B cell (primary cell): ENCODE measurements at regions not wholly inside any gene's neighbourhood (a gene's known extent, or its start where the extent isn't known, plus 50 kb on each side); places are given as distances from the start of the nearest gene placed in this dataset.

Source experiments
- ATAC-seq: fragments of 200-7000 bp; cut with Tn5 transposase; one replicate; pipeline ENCODE4 v1.10.0; 2021; ENCODE audit warnings: low read depth, mild to moderate bottlenecking, moderate number of reproducible peaks, moderate library complexity
- CTCF ChIA-PET: fragments of 350-600 bp; sonication (Branson Sonifier 250); formaldehyde crosslinking; loops from one replicate; lab custom pipeline; 2021; ENCODE audit warnings: antibody characterized with exemption, inconsistent platforms; lab: Charles Lee
- POLR2A ChIA-PET: fragments of 350-600 bp; sonication (Branson Sonifier 250); formaldehyde crosslinking; loops from one replicate; lab custom pipeline; 2021; ENCODE audit warnings: antibody characterized with exemption; lab: Charles Lee
- DNase-seq: peaks from one replicate; pipeline ENCODE4 v3.0.0; 2013
- H2AFZ ChIP-seq: 2 replicates; pipeline ENCODE4 v1.6.1; 2012; ENCODE audit warnings: mild to moderate bottlenecking, low read depth, low read length; ENCODE audit not compliant: insufficient read depth, poor library complexity, severe bottlenecking
- H3K27ac ChIP-seq, 2 donors: 1 replicate in 1 of 2; 2 replicates in 1 of 2; pipeline ENCODE4 v1.5.1; 2012 to 2013; ENCODE audit warnings: low read length in 2 of 2, mild to moderate bottlenecking in 2 of 2, moderate library complexity in 1 of 2
- H3K27me3 ChIP-seq, 4 experiments: fragments of 200-600 bp in 1 of 4; sonication (generic) in 1 of 4; replicated peaks in 1 of 4; 1 replicate in 2 of 4; 2 replicates in 2 of 4; pipeline versions ENCODE4 v1.6.1 to v1.7.0; 2013 to 2016; ENCODE audit warnings: low read length in 3 of 4, mild to moderate bottlenecking in 2 of 4, mixed read lengths in 1 of 4, moderate library complexity in 1 of 4; ENCODE audit not compliant: insufficient read depth in 4 of 4, control insufficient read depth in 3 of 4; ENCODE audit errors: control extremely low read depth in 1 of 4
- H3K36me3 ChIP-seq, 2 experiments: replicated peaks in 1 of 2; 1 replicate in 1 of 2; 2 replicates in 1 of 2; pipeline versions ENCODE4 v1.6.1 to v1.7.1; 2013; ENCODE audit warnings: low read length in 1 of 2; ENCODE audit not compliant: insufficient read depth in 2 of 2, control insufficient read depth in 1 of 2; ENCODE audit errors: control extremely low read depth in 1 of 2, extremely low read depth in 1 of 2
- H3K4me1 ChIP-seq, 2 donors: fragments of 200-600 bp in 1 of 2; sonication (generic) in 1 of 2; 1 replicate in 1 of 2; 2 replicates in 1 of 2; pipeline versions ENCODE4 v1.5.1 to v1.6.1; 2013 to 2017; ENCODE audit warnings: low read length in 2 of 2; ENCODE audit not compliant: control insufficient read depth in 2 of 2, insufficient read depth in 2 of 2
- H3K4me2 ChIP-seq: replicated peaks from 2 replicates; pipeline ENCODE3; 2012; ENCODE audit warnings: mild to moderate bottlenecking, low read depth, low read length; ENCODE audit not compliant: poor library complexity, severe bottlenecking
- H3K4me3 ChIP-seq, 5 experiments: fragments of 200-600 bp in 1 of 5; sonication (generic) in 1 of 5; 1 replicate in 3 of 5; 2 replicates in 2 of 5; pipeline versions ENCODE4 v1.5.1 to v1.7.0; 2011 to 2016; ENCODE audit warnings: low read length in 4 of 5, mild to moderate bottlenecking in 4 of 5, low read depth in 2 of 5, control low read depth in 1 of 5, moderate library complexity in 1 of 5; ENCODE audit not compliant: insufficient read depth in 1 of 5; ENCODE audit errors: control extremely low read depth in 1 of 5, extremely low read depth in 1 of 5
- H3K79me2 ChIP-seq: fragments of 200-600 bp; sonication (generic); one replicate; pipeline ENCODE4 v1.6.0; 2016; ENCODE audit warnings: low read length; ENCODE audit not compliant: control insufficient read depth, insufficient read depth
- H3K9ac ChIP-seq: fragments of 200-600 bp; sonication (generic); 2 replicates; pipeline ENCODE4 v1.6.1; 2017; ENCODE audit warnings: mild to moderate bottlenecking, low read length, moderate library complexity
- H3K9me3 ChIP-seq, 3 donors: one replicate each; pipeline versions ENCODE4 v1.6.1 to v1.7.1; 2013; ENCODE audit warnings: low read length in 2 of 3; ENCODE audit not compliant: control insufficient read depth in 2 of 3, insufficient read depth in 1 of 3; ENCODE audit errors: control extremely low read depth in 1 of 3
- H4K20me1 ChIP-seq: 2 replicates; pipeline ENCODE4 v1.6.0; 2012; ENCODE audit warnings: mild to moderate bottlenecking, low read length; ENCODE audit not compliant: insufficient read depth, control insufficient read depth, poor library complexity, severe bottlenecking
- H3K27ac Mint-ChIP-seq: one replicate; pipeline ENCODE4 v1.8.0; 2021; ENCODE audit warnings: mixed read lengths
- H3K27me3 Mint-ChIP-seq: one replicate; pipeline ENCODE4 v1.8.0; 2021; ENCODE audit warnings: mixed read lengths
- H3K4me1 Mint-ChIP-seq: one replicate; pipeline ENCODE4 v1.8.0; 2021; ENCODE audit warnings: mixed read lengths
- H3K4me3 Mint-ChIP-seq: one replicate; pipeline ENCODE4 v1.8.0; 2021; ENCODE audit warnings: mixed read lengths
- H3K9me3 Mint-ChIP-seq: one replicate; pipeline ENCODE4 v1.8.0; 2022; ENCODE audit warnings: mixed read lengths; ENCODE audit not compliant: insufficient read depth
- CTCF ChIP-seq: fragments of 200-600 bp; IDR thresholded peaks from one replicate; pipeline ENCODE4 v1.8.0; 2022; ENCODE audit warnings: antibody characterized with exemption, mild to moderate bottlenecking
- EZH2 ChIP-seq: IDR thresholded peaks from 2 replicates; pipeline ENCODE4 v1.6.1; 2012; ENCODE audit warnings: borderline replicate concordance, low read depth, mild to moderate bottlenecking, moderate library complexity, low read length; ENCODE audit not compliant: insufficient read depth, poor library complexity, severe bottlenecking
- WGBS: methylation state at CpG from one replicate; pipeline ENCODE4 v1.1.5; 2013; ENCODE audit warnings: missing lambda C conversion rate; ENCODE audit not compliant: insufficient coverage; 5-methylcytosine and 5-hydroxymethylcytosine counted together
- intact Hi-C: fragments of 100-400 bp; cut with micrococcal nuclease; formaldehyde crosslinking; loops from one replicate; pipeline ENCODE4 v1.10.0; 2022

- Histone ChIP-seq H3K79me2 (no peaks in the 10 kb centered on the region), H3K4me2 (no peak overlapping the region), H3K9me3 (peaks cover 0 to under 1% (median 0%) of the 10 kb centered on the region in 3 donors), H3K4me1 (no peaks in the 10 kb centered on the region), H4K20me1 (no peaks in the 10 kb centered on the region), H3K27ac (no peak overlapping the region), H3K36me3 (no peaks in the 10 kb centered on the region), H2AFZ (no peak overlapping the region), H3K4me3 (no peak overlapping the region), H3K27me3 (no peaks in the 10 kb centered on the region), H3K9ac (no peak overlapping the region)
- no peak overlapping the region for H3K27ac Mint-ChIP-seq
- 80% methylated on average over 1 of the region's 1 CpG for WGBS
- no peaks in the 10 kb centered on the region for H3K9me3 Mint-ChIP-seq
- no peak overlapping the region for H3K4me3 Mint-ChIP-seq
- POLR2A ChIA-PET: no interaction called here
- TF ChIP-seq CTCF: no peak
- TF ChIP-seq EZH2: no peak
- H3K27me3 Mint-ChIP-seq: no peaks in the 10 kb centered on the region
- ATAC-seq (no peak), DNase-seq (no peak)
- CTCF ChIA-PET: no interaction called here
- intact Hi-C loops: no loop called here
- H3K4me1 Mint-ChIP-seq: no peaks in the 10 kb centered on the region
Observed at GRCh38 chr18:67123901-67124300, 392.6 kb downstream of the DSEL start.

- Mint-ChIP-seq H3K9me3 (no peaks in the 10 kb centered on the region), H3K27ac (no peak overlapping the region), H3K4me3 (no peak overlapping the region), H3K4me1 (no peaks in the 10 kb centered on the region), H3K27me3 (no peaks in the 10 kb centered on the region)
- no peaks in the 10 kb centered on the region for H3K4me1 ChIP-seq
- H3K4me3 ChIP-seq: no peak overlapping the region
- ChIA-PET CTCF (no interaction called here), POLR2A (no interaction called here)
- H2AFZ ChIP-seq: no peak overlapping the region
- TF ChIP-seq CTCF: no peak
- H3K79me2 ChIP-seq: no peaks in the 10 kb centered on the region
- ATAC-seq (no peak), DNase-seq (no peak)
- H4K20me1 ChIP-seq: no peaks in the 10 kb centered on the region
- H3K9me3 ChIP-seq: peaks cover 0 to 4% (median 0%) of the 10 kb centered on the region in 3 donors
- no peaks in the 10 kb centered on the region for H3K36me3 ChIP-seq
- H3K9ac ChIP-seq: no peak overlapping the region
- no peak overlapping the region for H3K27ac ChIP-seq
- no peak overlapping the region for H3K4me2 ChIP-seq
- peaks cover 0 to 3% (median 0%) of the 10 kb centered on the region in 4 experiments for H3K27me3 ChIP-seq
- intact Hi-C loops: no loop called here
Observed at GRCh38 chr18:67117804-67118203, 398.7 kb downstream of the DSEL start.
